Panc1 (cell line): ENCODE measurements at regions not wholly inside any gene's neighbourhood (a gene's known extent, or its start where the extent isn't known, plus 50 kb on each side); places are given as distances from the start of the nearest gene placed in this dataset.

Experiments
- POLR2AphosphoS5 ChIP-seq: IDR thresholded peaks from 2 replicates; pipeline ENCODE4 v1.6.1; 2012; ENCODE audit warnings: mild to moderate bottlenecking, low read depth, low read length, moderate library complexity
- TCF7L2 ChIP-seq: IDR thresholded peaks from 2 replicates; pipeline ENCODE4 v1.6.1; 2011; ENCODE audit warnings: mild to moderate bottlenecking, low read depth, low read length, inconsistent platforms
- TF ChIP-seq, protein P1 (sequence below): fragments of 450-650 bp; IDR thresholded peaks from 2 replicates; pipeline ENCODE4 v1.5.1; 2017; ENCODE audit warnings: mild to moderate bottlenecking

DNA sequence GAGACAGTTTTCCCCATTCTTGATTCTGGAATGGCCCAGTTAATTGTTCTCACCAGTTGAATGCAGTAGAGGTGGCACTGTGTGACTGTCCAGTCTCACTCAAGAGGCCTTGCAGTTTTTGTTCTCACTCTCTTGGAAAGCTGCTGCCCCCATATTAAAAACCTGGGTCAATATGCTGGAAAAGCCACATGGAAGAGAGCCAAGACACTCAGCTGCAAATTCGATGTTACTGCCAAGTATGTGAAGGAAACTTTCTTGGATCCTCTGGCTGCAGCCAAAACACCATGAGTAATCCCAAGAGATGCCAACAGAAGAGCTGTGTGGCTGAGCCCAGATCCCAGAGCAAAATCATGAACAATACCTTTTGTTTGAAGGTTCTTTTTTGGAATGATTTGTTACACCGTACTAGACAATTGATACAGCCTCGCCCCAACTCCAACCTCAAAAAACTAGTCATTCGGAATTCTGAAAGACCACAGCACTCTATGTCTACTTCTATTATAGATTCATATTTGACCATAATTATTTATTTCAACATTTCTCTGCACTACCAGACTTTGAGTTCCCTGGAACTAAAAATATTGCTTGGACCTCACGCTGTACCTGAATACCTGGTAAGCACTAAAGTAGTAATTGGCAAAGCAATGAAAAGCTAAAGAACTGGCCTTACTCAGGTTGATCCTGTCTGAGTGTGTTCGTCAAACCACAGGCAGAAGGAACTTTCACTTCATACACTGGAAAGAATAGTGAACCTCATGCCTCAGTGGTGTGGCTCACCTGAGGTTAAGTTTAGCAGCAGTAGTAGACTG is 378.8 kb downstream of the ETS1 start:
- TF ChIP-seq, protein P1, sequence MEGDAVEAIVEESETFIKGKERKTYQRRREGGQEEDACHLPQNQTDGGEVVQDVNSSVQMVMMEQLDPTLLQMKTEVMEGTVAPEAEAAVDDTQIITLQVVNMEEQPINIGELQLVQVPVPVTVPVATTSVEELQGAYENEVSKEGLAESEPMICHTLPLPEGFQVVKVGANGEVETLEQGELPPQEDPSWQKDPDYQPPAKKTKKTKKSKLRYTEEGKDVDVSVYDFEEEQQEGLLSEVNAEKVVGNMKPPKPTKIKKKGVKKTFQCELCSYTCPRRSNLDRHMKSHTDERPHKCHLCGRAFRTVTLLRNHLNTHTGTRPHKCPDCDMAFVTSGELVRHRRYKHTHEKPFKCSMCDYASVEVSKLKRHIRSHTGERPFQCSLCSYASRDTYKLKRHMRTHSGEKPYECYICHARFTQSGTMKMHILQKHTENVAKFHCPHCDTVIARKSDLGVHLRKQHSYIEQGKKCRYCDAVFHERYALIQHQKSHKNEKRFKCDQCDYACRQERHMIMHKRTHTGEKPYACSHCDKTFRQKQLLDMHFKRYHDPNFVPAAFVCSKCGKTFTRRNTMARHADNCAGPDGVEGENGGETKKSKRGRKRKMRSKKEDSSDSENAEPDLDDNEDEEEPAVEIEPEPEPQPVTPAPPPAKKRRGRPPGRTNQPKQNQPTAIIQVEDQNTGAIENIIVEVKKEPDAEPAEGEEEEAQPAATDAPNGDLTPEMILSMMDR, result no peak
- TF ChIP-seq POLR2AphosphoS5 (no peak), TCF7L2 (no peak)
